ENCODE measurements at regions not wholly inside any gene's neighbourhood (a gene's known extent, or its start where the extent isn't known, plus 50 kb on each side); places are given as distances from the start of the nearest gene placed in this dataset.

- Histone ChIP-seq H3K36me3 (ENCODE audit: control insufficient read depth, insufficient read depth, low read length) (no peaks in the 10 kb centered on the region), H3K9ac (ENCODE audit: extremely low read depth, low read length, poor library complexity, severe bottlenecking) (no peak overlapping the region), H3K4me1 (ENCODE audit: control insufficient read depth, insufficient read depth, low read length) (no peaks in the 10 kb centered on the region), H3K9me3 (ENCODE audit: control insufficient read depth, low read length) (no peaks in the 10 kb centered on the region), H3K27ac (ENCODE audit: low read depth, low read length) (no peak overlapping the region), H3K27me3 (ENCODE audit: control insufficient read depth, insufficient read depth, low read length, poor library complexity, severe bottlenecking) (peaks cover 8% of the 10 kb centered on the region), H3K4me3 (ENCODE audit: low read length) (no peak overlapping the region)
- Mint-ChIP-seq H3K4me3 (no peak overlapping the region), H3K36me3 (ENCODE audit: low read depth) (no peaks in the 10 kb centered on the region), H3K4me1 (no peaks in the 10 kb centered on the region), H3K27me3 (ENCODE audit: insufficient read depth) (peaks cover 13% of the 10 kb centered on the region), H3K27ac (no peak overlapping the region), H3K9me3 (peaks cover 2% of the 10 kb centered on the region)
- no peak for DNase-seq
- WGBS, 2 experiments (ENCODE audit: insufficient coverage in 1 of 2, insufficient read length in 1 of 2), result 93 to 97% methylated on average over 9 of the region's 9 CpGs
- TF ChIP-seq CTCF (conservative IDR thresholded peaks at IDR 0.05), result no peak
These were observed 293.7 kb upstream of the FOXF1 start for GRCh38 chr16:86216591-86216990.

GRCh38 chr16:86217001-86217890, 293.1 kb upstream of the FOXF1 start:
- Histone ChIP-seq H3K9me3 (ENCODE audit: control insufficient read depth, low read length) (no peaks in the 10 kb centered on the region), H3K4me1 (ENCODE audit: control insufficient read depth, insufficient read depth, low read length) (no peaks in the 10 kb centered on the region), H3K27ac (ENCODE audit: low read depth, low read length) (no peak overlapping the region), H3K36me3 (ENCODE audit: control insufficient read depth, insufficient read depth, low read length) (no peaks in the 10 kb centered on the region), H3K27me3 (ENCODE audit: control insufficient read depth, insufficient read depth, low read length, poor library complexity, severe bottlenecking) (peaks cover 14% of the 10 kb centered on the region), H3K9ac (ENCODE audit: extremely low read depth, low read length, poor library complexity, severe bottlenecking) (no peak overlapping the region), H3K4me3 (ENCODE audit: low read length) (no peak overlapping the region)
- H3K27me3 Mint-ChIP-seq (ENCODE audit: insufficient read depth), result peaks cover 15% of the 10 kb centered on the region
- H3K9me3 Mint-ChIP-seq, result no peaks in the 10 kb centered on the region
- H3K4me3 Mint-ChIP-seq, result no peak overlapping the region
- TF ChIP-seq CTCF (conservative IDR thresholded peaks at IDR 0.05), result no peak
- H3K36me3 Mint-ChIP-seq (ENCODE audit: low read depth), result no peaks in the 10 kb centered on the region
- H3K27ac Mint-ChIP-seq, result no peak overlapping the region
- no peak for DNase-seq
- no peaks in the 10 kb centered on the region for H3K4me1 Mint-ChIP-seq
- WGBS, 2 experiments (ENCODE audit: insufficient coverage in 1 of 2, insufficient read length in 1 of 2), result 92% methylated on average over 19 to 27 of the region's 27 CpGs

- H3K4me1 ChIP-seq (ENCODE audit: control insufficient read depth, insufficient read depth, low read length), result no peaks in the 10 kb centered on the region
- no peaks in the 10 kb centered on the region for H3K9me3 ChIP-seq (ENCODE audit: control insufficient read depth, low read length)
- Mint-ChIP-seq H3K4me3 (no peak overlapping the region), H3K36me3 (ENCODE audit: low read depth) (no peaks in the 10 kb centered on the region), H3K27ac (no peak overlapping the region), H3K4me1 (no peaks in the 10 kb centered on the region), H3K9me3 (no peaks in the 10 kb centered on the region), H3K27me3 (ENCODE audit: insufficient read depth) (peaks cover 15% of the 10 kb centered on the region)
- no peak overlapping the region for H3K27ac ChIP-seq (ENCODE audit: low read depth, low read length)
- WGBS, 2 experiments (ENCODE audit: insufficient coverage in 1 of 2, insufficient read length in 1 of 2), result 80 to 90% methylated on average over 6 to 7 of the region's 7 CpGs
- peaks cover 20% of the 10 kb centered on the region for H3K27me3 ChIP-seq (ENCODE audit: control insufficient read depth, insufficient read depth, low read length, poor library complexity, severe bottlenecking)
- no peak overlapping the region for H3K4me3 ChIP-seq (ENCODE audit: low read length)
- H3K9ac ChIP-seq (ENCODE audit: extremely low read depth, low read length, poor library complexity, severe bottlenecking), result no peak overlapping the region
- no peak for DNase-seq
- no peak for TF ChIP-seq CTCF (conservative IDR thresholded peaks at IDR 0.05)
- no peaks in the 10 kb centered on the region for H3K36me3 ChIP-seq (ENCODE audit: control insufficient read depth, insufficient read depth, low read length)
These were observed 292.4 kb upstream of the FOXF1 start for GRCh38 chr16:86217891-86218270.

All from endodermal cell (in vitro differentiated cells).